BJ (cell line): ENCODE measurements at regions not wholly inside any gene's neighbourhood (a gene's known extent, or its start where the extent isn't known, plus 50 kb on each side); places are given as distances from the start of the nearest gene placed in this dataset.
"Not testable (repeated sequence)": the region's sequence is repeated elsewhere in the genome, so short reads cannot be mapped to it uniquely, and the experiment has no call there.

Source experiments
- CTCF ChIA-PET: fragments of 350-600 bp; formaldehyde crosslinking; extraction: SDS; loops from one replicate; lab custom pipeline; 2021; ENCODE audit warnings: antibody characterized with exemption, inconsistent platforms; lab: Yijun Ruan, JAX
- POLR2A ChIA-PET: fragments of 300-600 bp; sonication (Branson Sonifier 250); formaldehyde crosslinking; extraction: SDS; loops from one replicate; lab custom pipeline; 2021; ENCODE audit warnings: antibody characterized with exemption; lab: Charles Lee
- DNase-seq: peaks from one replicate; pipeline ENCODE4 v3.0.0-alpha.2; 2011; ENCODE audit warnings: low read depth
- H3K27me3 ChIP-seq: 2 replicates; pipeline ENCODE4 v1.6.0; 2011; ENCODE audit warnings: low read length; ENCODE audit not compliant: control insufficient read depth, insufficient read depth
- H3K36me3 ChIP-seq: 2 replicates; pipeline ENCODE4 v1.5.1; 2011; ENCODE audit warnings: low read length; ENCODE audit not compliant: control insufficient read depth, insufficient read depth
- H3K4me3 ChIP-seq: 2 replicates; pipeline ENCODE4 v1.5.1; 2011; ENCODE audit warnings: low read depth, mild to moderate bottlenecking, control low read depth, low read length
- CTCF ChIP-seq: IDR thresholded peaks from 2 replicates; pipeline ENCODE4 v1.5.1; 2011; ENCODE audit warnings: low read depth, mild to moderate bottlenecking, control low read depth, inconsistent platforms, low read length, moderate library complexity; ENCODE audit not compliant: insufficient read depth

GRCh38 chr20:55342822-55343221, 662.5 kb downstream of the CBLN4 start:
- Histone ChIP-seq H3K27me3 (no peaks in the 10 kb centered on the region), H3K36me3 (no peaks in the 10 kb centered on the region), H3K4me3 (no peak overlapping the region)
- ChIA-PET POLR2A (no interaction called here), CTCF (no interaction called here)
- TF ChIP-seq CTCF = no peak
- DNase-seq = no peak

- ChIA-PET POLR2A (no interaction called here), CTCF (no interaction called here)
- DNase-seq = no peak
- no peaks in the 10 kb centered on the region for H3K36me3 ChIP-seq
- H3K27me3 ChIP-seq = no peaks in the 10 kb centered on the region
- no peak for TF ChIP-seq CTCF
- no peak overlapping the region for H3K4me3 ChIP-seq
Observed at GRCh38 chr20:55333798-55334197, 671.5 kb downstream of the CBLN4 start.

- POLR2A ChIA-PET = no interaction called here
- no peak for TF ChIP-seq CTCF
- no peak for DNase-seq
- CTCF ChIA-PET = no interaction called here
- no peaks in the 10 kb centered on the region for H3K27me3 ChIP-seq
- H3K4me3 ChIP-seq = no peak overlapping the region
- no peaks in the 10 kb centered on the region for H3K36me3 ChIP-seq
Observed at GRCh38 chr20:55329108-55329507, 676.2 kb downstream of the CBLN4 start.

GRCh38 chr20:55322745-55323144, 682.6 kb downstream of the CBLN4 start:
- POLR2A ChIA-PET = no interaction called here
- DNase-seq = no peak
- CTCF ChIA-PET = no interaction called here
- no peak for TF ChIP-seq CTCF
- Histone ChIP-seq H3K36me3 (no peaks in the 10 kb centered on the region), H3K4me3 (no peak overlapping the region), H3K27me3 (no peaks in the 10 kb centered on the region)

- ChIA-PET CTCF (no interaction called here), POLR2A (no interaction called here)
- DNase-seq = no peak
- no peaks in the 10 kb centered on the region for H3K27me3 ChIP-seq
- no peak for TF ChIP-seq CTCF
- H3K4me3 ChIP-seq = no peak overlapping the region
- H3K36me3 ChIP-seq = no peaks in the 10 kb centered on the region
Observed at GRCh38 chr20:55316753-55317152, 688.6 kb downstream of the CBLN4 start.

GRCh38 chr20:55310844-55311243, 694.5 kb downstream of the CBLN4 start:
- H3K27me3 ChIP-seq, H3K4me3 ChIP-seq, DNase-seq, POLR2A ChIA-PET, H3K36me3 ChIP-seq, CTCF ChIA-PET: not testable (repeated sequence)
